ENCODE measurements at regions not wholly inside any gene's neighbourhood (a gene's known extent, or its start where the extent isn't known, plus 50 kb on each side); places are given as distances from the start of the nearest gene placed in this dataset.
"Not testable (repeated sequence)": the region's sequence is repeated elsewhere in the genome, so short reads cannot be mapped to it uniquely, and the experiment has no call there.

DNA sequence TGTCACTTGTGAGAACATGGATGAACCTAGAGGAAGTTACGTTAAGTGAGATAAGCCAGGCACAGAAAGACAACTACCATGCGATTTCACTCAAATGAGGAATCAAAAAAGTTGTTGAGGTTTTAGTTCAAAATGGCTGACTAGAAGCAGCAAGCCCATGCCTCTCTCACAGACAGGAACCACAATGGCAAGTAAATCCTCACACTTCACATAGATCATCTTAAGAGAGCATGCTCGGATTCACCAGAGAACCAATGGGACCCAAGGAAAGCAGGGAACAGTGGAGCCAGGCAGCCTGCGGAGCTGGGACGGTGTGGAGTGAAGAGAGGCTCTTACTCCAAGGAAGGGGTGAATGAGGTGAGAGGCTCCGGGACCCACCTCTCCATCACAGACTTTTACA, 581.0 kb downstream of the UQCRFS1 start:
- Histone ChIP-seq H3K4me3 (no peak overlapping the region), H3K27me3 (no peaks in the 10 kb centered on the region), H3K9me3 (no peaks in the 10 kb centered on the region), H3K4me1 (no peaks in the 10 kb centered on the region), H3K36me3 (no peaks in the 10 kb centered on the region), H3K27ac (no peak overlapping the region)
- ATAC-seq (no peak), DNase-seq (no peak)
- intact Hi-C loops (cut with DNase I) = loop anchor here in 1 of 2 donors (10.0 kb wide), 1 partner anchor 167 kb away; no protein-coding TSS in a partner anchor
- TF ChIP-seq, protein P1, sequence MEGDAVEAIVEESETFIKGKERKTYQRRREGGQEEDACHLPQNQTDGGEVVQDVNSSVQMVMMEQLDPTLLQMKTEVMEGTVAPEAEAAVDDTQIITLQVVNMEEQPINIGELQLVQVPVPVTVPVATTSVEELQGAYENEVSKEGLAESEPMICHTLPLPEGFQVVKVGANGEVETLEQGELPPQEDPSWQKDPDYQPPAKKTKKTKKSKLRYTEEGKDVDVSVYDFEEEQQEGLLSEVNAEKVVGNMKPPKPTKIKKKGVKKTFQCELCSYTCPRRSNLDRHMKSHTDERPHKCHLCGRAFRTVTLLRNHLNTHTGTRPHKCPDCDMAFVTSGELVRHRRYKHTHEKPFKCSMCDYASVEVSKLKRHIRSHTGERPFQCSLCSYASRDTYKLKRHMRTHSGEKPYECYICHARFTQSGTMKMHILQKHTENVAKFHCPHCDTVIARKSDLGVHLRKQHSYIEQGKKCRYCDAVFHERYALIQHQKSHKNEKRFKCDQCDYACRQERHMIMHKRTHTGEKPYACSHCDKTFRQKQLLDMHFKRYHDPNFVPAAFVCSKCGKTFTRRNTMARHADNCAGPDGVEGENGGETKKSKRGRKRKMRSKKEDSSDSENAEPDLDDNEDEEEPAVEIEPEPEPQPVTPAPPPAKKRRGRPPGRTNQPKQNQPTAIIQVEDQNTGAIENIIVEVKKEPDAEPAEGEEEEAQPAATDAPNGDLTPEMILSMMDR (IDR thresholded peaks at IDR 0.05) = no peak
- no peak for TF ChIP-seq POLR2A (IDR thresholded peaks at IDR 0.05)
- WGBS (ENCODE audit: insufficient coverage, low coverage, low lambda C conversion rate, missing lambda C conversion rate) = 85% methylated on average over 2 of the region's 6 CpGs

GRCh38 chr19:28627669-28628068, 585.3 kb downstream of the UQCRFS1 start:
- Histone ChIP-seq H3K36me3 (no peaks in the 10 kb centered on the region), H3K4me3 (no peak overlapping the region), H3K27me3 (no peaks in the 10 kb centered on the region), H3K9me3 (no peaks in the 10 kb centered on the region), H3K4me1 (no peaks in the 10 kb centered on the region), H3K27ac (no peak overlapping the region)
- intact Hi-C loops (cut with DNase I) = no loop called here
- 76% methylated on average over 1 of the region's 1 CpG for WGBS (ENCODE audit: insufficient coverage, low coverage, low lambda C conversion rate, missing lambda C conversion rate)
- no peak for TF ChIP-seq POLR2A (IDR thresholded peaks at IDR 0.05)
- TF ChIP-seq, protein P1 (IDR thresholded peaks at IDR 0.05) = no peak
- DNase-seq = no peak
- ATAC-seq = no peak

GRCh38 chr19:28626407-28626806, 586.5 kb downstream of the UQCRFS1 start:
- ATAC-seq; intact Hi-C loops (cut with DNase I): not testable (repeated sequence)

DNA sequence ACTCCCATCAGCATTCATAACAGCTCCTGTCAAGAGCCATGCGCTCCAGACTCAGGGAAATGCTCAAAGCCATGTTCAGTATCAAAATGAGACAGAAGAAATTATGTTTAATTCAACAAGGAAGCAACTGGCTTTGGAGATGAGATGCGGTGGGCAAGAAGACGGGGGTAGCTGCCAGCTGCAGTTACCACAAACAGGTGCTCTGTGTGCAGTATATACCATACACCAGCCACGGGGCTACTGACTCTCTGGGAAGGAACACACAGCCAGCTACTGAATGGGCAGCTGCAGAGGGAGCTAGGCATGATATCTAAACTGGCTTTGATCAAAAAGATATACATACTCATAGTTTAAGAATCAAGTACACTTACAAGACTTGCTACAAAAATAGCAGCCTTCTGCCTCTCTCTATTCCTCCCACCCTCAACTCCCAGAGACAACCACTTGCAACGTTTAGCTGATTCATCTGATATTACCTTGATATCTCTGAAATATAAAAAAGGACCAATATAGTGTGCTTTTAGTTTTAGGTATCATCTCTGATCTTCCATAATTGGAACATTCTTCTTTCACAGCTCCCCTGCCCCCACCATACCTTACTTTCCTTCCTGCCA, 593.0 kb downstream of the UQCRFS1 start:
- intact Hi-C loops (cut with DNase I) = no loop called here
- H3K27me3 ChIP-seq = no peaks in the 10 kb centered on the region
- TF ChIP-seq, protein P1 (IDR thresholded peaks at IDR 0.05) = no peak
- no peak for TF ChIP-seq POLR2A (IDR thresholded peaks at IDR 0.05)
- H3K9me3 ChIP-seq = no peaks in the 10 kb centered on the region
- H3K4me3 ChIP-seq = no peak overlapping the region
- DNase-seq (no peak), ATAC-seq (no peak)
- 42% methylated on average over 5 of the region's 5 CpGs for WGBS (ENCODE audit: insufficient coverage, low coverage, low lambda C conversion rate, missing lambda C conversion rate)
- H3K27ac ChIP-seq = no peak overlapping the region
- no peaks in the 10 kb centered on the region for H3K36me3 ChIP-seq
- no peaks in the 10 kb centered on the region for H3K4me1 ChIP-seq

More at GRCh38 chr19:28626407-28626806, 586.5 kb downstream of the UQCRFS1 start:
- 85% methylated on average over 2 of the region's 2 CpGs for WGBS (ENCODE audit: insufficient coverage, low coverage, low lambda C conversion rate, missing lambda C conversion rate)
- not testable (repeated sequence) for H3K9me3 ChIP-seq, H3K36me3 ChIP-seq, H3K4me1 ChIP-seq, H3K4me3 ChIP-seq, H3K27ac ChIP-seq, DNase-seq, H3K27me3 ChIP-seq

DNA sequence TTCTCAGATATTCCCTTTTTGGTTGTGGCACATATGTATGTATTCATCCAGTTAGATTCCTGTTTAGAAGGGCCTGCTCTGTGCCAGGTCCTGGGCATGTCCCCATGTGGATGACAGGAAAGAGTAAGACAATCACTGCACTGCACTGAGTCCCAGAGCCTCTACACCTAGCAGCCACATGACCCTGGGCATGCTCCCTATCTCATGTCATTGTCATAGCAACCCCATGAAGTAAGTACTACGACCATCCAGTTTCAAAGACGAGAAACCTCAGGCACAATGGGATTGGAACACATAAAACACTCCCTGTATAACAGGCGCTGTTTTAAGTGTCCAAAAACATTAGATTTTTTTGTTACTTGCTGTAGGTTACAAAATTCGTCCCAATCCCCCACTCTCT, 594.4 kb downstream of the UQCRFS1 start:
- TF ChIP-seq POLR2A (IDR thresholded peaks at IDR 0.05) = no peak
- TF ChIP-seq, protein P1 (IDR thresholded peaks at IDR 0.05) = no peak
- DNase-seq = no peak
- H3K27ac ChIP-seq = no peak overlapping the region
- no peak overlapping the region for H3K4me3 ChIP-seq
- H3K27me3 ChIP-seq = no peaks in the 10 kb centered on the region
- H3K9me3 ChIP-seq = no peaks in the 10 kb centered on the region
- no peak for ATAC-seq
- 56% methylated on average over 3 of the region's 4 CpGs for WGBS (ENCODE audit: insufficient coverage, low coverage, low lambda C conversion rate, missing lambda C conversion rate)
- intact Hi-C loops (cut with DNase I) = no loop called here
- no peaks in the 10 kb centered on the region for H3K4me1 ChIP-seq
- H3K36me3 ChIP-seq = no peaks in the 10 kb centered on the region
